SK-N-SH treated with all-trans-retinoic acid at 6 μM for 48 hours (cell line): ENCODE measurements at regions not wholly inside any gene's neighbourhood (a gene's known extent, or its start where the extent isn't known, plus 50 kb on each side); places are given as distances from the start of the nearest gene placed in this dataset.

ENCODE experiments used
- ATAC-seq: fragments of 200-7000 bp; cut with Tn5 transposase; 3 replicates; pipeline ENCODE4 v1.9.1; 2020; ENCODE audit warnings: mild to moderate bottlenecking, moderate library complexity
- ARNTL ChIP-seq: fragments of 450-650 bp; formaldehyde crosslinking; IDR thresholded peaks from 2 replicates; pipeline ENCODE4 v1.5.0; 2020; ENCODE audit warnings: low read depth, mild to moderate bottlenecking, moderate library complexity, borderline replicate concordance
- BACH2 ChIP-seq: fragments of 250-450 bp; sonication (Bioruptor Pico); IDR thresholded peaks from 2 replicates; pipeline ENCODE4 v1.9.0; 2021; ENCODE audit warnings: mild to moderate bottlenecking, borderline replicate concordance
- CSDC2 ChIP-seq: fragments of 250-450 bp; sonication (Bioruptor Pico); IDR thresholded peaks from 2 replicates; pipeline ENCODE4 v1.5.0; 2020; ENCODE audit warnings: mild to moderate bottlenecking, moderate library complexity
- ESRRG ChIP-seq: fragments of 250-450 bp; sonication (Bioruptor Pico); IDR thresholded peaks from 2 replicates; pipeline ENCODE4 v1.6.1; 2021; ENCODE audit warnings: mild to moderate bottlenecking
- GLIS3 ChIP-seq: fragments of 250-450 bp; sonication (Bioruptor Pico); IDR thresholded peaks from 2 replicates; pipeline ENCODE4 v1.5.0; 2020; ENCODE audit warnings: mild to moderate bottlenecking, moderate library complexity
- ISL1 ChIP-seq: fragments of 250-450 bp; sonication (Bioruptor Pico); IDR thresholded peaks from 2 replicates; pipeline ENCODE4 v2.1.2; 2022; ENCODE audit warnings: mild to moderate bottlenecking, moderate library complexity
- PATZ1 ChIP-seq: fragments of 250-450 bp; sonication (Bioruptor Pico); IDR thresholded peaks from 2 replicates; pipeline ENCODE4 v1.8.0; 2020; ENCODE audit warnings: mild to moderate bottlenecking, moderate library complexity, borderline replicate concordance
- POU6F1 ChIP-seq: fragments of 250-450 bp; sonication (Bioruptor Pico); IDR thresholded peaks from 2 replicates; pipeline ENCODE4 v1.8.0; 2021; ENCODE audit warnings: low read depth, mild to moderate bottlenecking, moderate library complexity, borderline replicate concordance
- PPARA ChIP-seq: fragments of 250-450 bp; sonication (Bioruptor Pico); IDR thresholded peaks from 2 replicates; pipeline ENCODE4 v1.5.0; 2020; ENCODE audit warnings: mild to moderate bottlenecking, borderline replicate concordance
- RARB ChIP-seq: fragments of 250-450 bp; sonication (Bioruptor Pico); IDR thresholded peaks from 2 replicates; pipeline ENCODE4 v1.8.0; 2021; ENCODE audit warnings: mild to moderate bottlenecking, moderate library complexity
- SNAI2 ChIP-seq: fragments of 250-450 bp; sonication (Bioruptor Pico); IDR thresholded peaks from 2 replicates; pipeline ENCODE4 v1.5.0; 2020; ENCODE audit warnings: mild to moderate bottlenecking, moderate library complexity
- TCF4 ChIP-seq: fragments of 250-450 bp; sonication (Bioruptor Pico); IDR thresholded peaks from 2 replicates; pipeline ENCODE4 v1.8.0; 2021; ENCODE audit warnings: mild to moderate bottlenecking, moderate library complexity, borderline replicate concordance
- TOX ChIP-seq: fragments of 250-450 bp; sonication (Bioruptor Pico); IDR thresholded peaks from 2 replicates; pipeline ENCODE4 v1.8.0; 2021; ENCODE audit warnings: mild to moderate bottlenecking, moderate library complexity, borderline replicate concordance
- ZC3H10 ChIP-seq: fragments of 250-450 bp; sonication (Bioruptor Pico); IDR thresholded peaks from 2 replicates; pipeline ENCODE4 v1.5.1; 2021; ENCODE audit warnings: mild to moderate bottlenecking, moderate library complexity
- ZFP3 ChIP-seq: fragments of 250-450 bp; sonication (Bioruptor Pico); IDR thresholded peaks from 2 replicates; pipeline ENCODE4 v1.5.0; 2020; ENCODE audit warnings: mild to moderate bottlenecking, moderate library complexity
- ZFP30 ChIP-seq: fragments of 450-650 bp; formaldehyde crosslinking; IDR thresholded peaks from 2 replicates; pipeline ENCODE4 v1.5.0; 2022; ENCODE audit warnings: mild to moderate bottlenecking, moderate library complexity
- ZNF565 ChIP-seq: fragments of 450-650 bp; formaldehyde crosslinking; conservative IDR thresholded peaks from 2 replicates; pipeline ENCODE4 v1.5.0; 2020; ENCODE audit warnings: low read depth, mild to moderate bottlenecking, moderate library complexity
- ZNF70 ChIP-seq: fragments of 450-650 bp; formaldehyde crosslinking; IDR thresholded peaks from 2 replicates; pipeline ENCODE4 v1.5.0; 2020; ENCODE audit warnings: mild to moderate bottlenecking, moderate library complexity
- ZNF8 ChIP-seq: fragments of 450-650 bp; formaldehyde crosslinking; IDR thresholded peaks from 2 replicates; pipeline ENCODE4 v1.5.0; 2020; ENCODE audit warnings: mild to moderate bottlenecking, moderate library complexity
- TF ChIP-seq, protein P1 (sequence below): fragments of 250-450 bp; sonication (Bioruptor Pico); IDR thresholded peaks from 2 replicates; pipeline ENCODE4 v1.5.0; 2020; ENCODE audit warnings: mild to moderate bottlenecking, moderate library complexity
- TF ChIP-seq, protein P2 (sequence below): fragments of 250-450 bp; sonication (Bioruptor Pico); IDR thresholded peaks from 2 replicates; pipeline ENCODE4 v1.5.1; 2020; ENCODE audit warnings: low read depth, mild to moderate bottlenecking, moderate library complexity

DNA sequence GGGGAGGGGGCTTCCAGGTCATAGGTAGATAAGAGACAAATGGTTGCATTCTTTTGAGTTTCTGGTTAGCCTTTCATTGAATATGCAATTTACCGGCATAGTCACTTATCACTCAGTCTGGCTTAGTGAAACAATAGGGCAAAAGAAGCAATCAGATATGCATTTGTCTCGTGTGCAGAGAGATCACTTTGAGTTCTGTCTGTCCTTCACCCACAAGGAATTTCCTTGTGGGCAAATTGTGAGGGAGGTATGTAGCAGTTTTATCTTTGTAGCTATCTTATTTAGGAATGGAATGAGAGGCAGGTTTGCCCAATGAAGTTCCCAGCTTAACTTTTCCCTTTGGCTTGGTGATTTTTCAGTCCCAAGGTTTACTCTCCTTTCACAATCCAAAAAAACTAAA lies 116.1 kb downstream of the TUSC1 start (continued):
- no peak for TF ChIP-seq ZNF565 (CRISPR knock-in tag)
- TF ChIP-seq SNAI2 (CRISPR knock-in tag): no peak
- TF ChIP-seq ZFP3 (CRISPR knock-in tag): no peak

DNA sequence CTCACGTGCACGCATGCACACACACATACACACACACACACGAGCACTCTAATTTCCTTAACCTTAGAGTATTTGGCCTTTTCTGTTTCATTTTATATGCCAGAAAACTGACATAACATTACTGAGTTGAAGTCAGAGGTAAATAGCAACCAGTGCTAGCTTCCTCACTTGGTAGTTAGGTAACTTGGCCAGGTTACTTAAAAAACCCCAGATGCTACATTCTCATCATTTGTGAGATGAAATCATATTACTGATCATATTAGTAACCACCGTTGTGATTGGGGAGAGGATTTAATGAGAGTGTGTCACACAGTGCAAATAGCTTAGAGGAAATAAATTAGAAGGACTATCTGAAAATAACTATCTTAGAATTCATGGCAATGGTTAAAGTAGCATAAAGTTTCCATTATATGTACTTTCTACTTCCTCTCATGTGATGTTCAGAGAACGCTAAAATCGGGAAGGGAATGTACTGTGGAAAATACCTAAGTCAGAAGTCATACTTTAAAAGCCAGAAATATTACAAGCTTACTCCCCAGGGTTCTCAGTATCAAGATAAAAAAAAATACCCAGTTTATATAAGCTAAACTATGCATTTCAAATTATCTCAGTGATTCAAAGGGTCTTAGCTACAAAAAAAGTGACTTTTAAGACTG lies 120.5 kb downstream of the TUSC1 start:
- TF ChIP-seq ARNTL (no peak), CSDC2 (CRISPR knock-in tag) (no peak), TCF4 (no peak), ZNF565 (CRISPR knock-in tag) (no peak), SNAI2 (CRISPR knock-in tag) (no peak), PATZ1 (CRISPR knock-in tag) (no peak), GLIS3 (CRISPR knock-in tag) (no peak), ZNF8 (no peak), POU6F1 (CRISPR knock-in tag) (no peak), ZNF70 (no peak), BACH2 (CRISPR knock-in tag) (no peak), ZFP30 (no peak), ESRRG (CRISPR knock-in tag) (no peak)
- TF ChIP-seq, protein P1, sequence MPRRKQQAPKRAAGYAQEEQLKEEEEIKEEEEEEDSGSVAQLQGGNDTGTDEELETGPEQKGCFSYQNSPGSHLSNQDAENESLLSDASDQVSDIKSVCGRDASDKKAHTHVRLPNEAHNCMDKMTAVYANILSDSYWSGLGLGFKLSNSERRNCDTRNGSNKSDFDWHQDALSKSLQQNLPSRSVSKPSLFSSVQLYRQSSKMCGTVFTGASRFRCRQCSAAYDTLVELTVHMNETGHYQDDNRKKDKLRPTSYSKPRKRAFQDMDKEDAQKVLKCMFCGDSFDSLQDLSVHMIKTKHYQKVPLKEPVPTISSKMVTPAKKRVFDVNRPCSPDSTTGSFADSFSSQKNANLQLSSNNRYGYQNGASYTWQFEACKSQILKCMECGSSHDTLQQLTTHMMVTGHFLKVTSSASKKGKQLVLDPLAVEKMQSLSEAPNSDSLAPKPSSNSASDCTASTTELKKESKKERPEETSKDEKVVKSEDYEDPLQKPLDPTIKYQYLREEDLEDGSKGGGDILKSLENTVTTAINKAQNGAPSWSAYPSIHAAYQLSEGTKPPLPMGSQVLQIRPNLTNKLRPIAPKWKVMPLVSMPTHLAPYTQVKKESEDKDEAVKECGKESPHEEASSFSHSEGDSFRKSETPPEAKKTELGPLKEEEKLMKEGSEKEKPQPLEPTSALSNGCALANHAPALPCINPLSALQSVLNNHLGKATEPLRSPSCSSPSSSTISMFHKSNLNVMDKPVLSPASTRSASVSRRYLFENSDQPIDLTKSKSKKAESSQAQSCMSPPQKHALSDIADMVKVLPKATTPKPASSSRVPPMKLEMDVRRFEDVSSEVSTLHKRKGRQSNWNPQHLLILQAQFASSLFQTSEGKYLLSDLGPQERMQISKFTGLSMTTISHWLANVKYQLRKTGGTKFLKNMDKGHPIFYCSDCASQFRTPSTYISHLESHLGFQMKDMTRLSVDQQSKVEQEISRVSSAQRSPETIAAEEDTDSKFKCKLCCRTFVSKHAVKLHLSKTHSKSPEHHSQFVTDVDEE (CRISPR knock-in tag): no peak
- TF ChIP-seq, protein P2, sequence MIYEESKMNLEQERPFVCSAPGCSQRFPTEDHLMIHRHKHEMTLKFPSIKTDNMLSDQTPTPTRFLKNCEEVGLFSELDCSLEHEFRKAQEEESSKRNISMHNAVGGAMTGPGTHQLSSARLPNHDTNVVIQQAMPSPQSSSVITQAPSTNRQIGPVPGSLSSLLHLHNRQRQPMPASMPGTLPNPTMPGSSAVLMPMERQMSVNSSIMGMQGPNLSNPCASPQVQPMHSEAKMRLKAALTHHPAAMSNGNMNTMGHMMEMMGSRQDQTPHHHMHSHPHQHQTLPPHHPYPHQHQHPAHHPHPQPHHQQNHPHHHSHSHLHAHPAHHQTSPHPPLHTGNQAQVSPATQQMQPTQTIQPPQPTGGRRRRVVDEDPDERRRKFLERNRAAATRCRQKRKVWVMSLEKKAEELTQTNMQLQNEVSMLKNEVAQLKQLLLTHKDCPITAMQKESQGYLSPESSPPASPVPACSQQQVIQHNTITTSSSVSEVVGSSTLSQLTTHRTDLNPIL (CRISPR knock-in tag): no peak
- ATAC-seq: no peak

DNA sequence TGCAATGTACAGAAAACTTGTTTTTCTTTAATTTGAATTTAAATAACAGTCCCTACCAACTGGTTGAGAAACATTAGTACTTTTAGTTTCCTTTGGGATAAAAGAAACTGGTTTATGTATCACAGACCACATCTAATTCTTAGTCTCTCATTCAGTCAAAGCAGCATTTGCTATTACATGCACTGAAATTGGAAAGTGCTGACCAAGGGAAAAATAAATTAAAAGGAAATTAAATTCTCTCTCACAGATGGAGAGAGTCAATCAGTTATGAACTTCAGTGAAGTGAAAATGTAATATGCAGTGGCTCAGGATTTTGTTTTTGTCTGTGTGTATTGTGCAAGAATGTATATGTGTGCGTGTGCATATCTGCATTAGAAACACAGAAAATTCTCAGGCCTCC lies 121.7 kb downstream of the TUSC1 start:
- TF ChIP-seq ZNF8 (no peak), TOX (CRISPR knock-in tag) (no peak)
- TF ChIP-seq, protein P2 (CRISPR knock-in tag): no peak
- ATAC-seq: no peak

GRCh38 chr9:25548847-25549246 lies 129.4 kb downstream of the TUSC1 start:
- TF ChIP-seq ZC3H10 (no peak), ZNF8 (no peak), GLIS3 (CRISPR knock-in tag) (no peak), PPARA (CRISPR knock-in tag) (no peak), ZFP30 (no peak), ESRRG (CRISPR knock-in tag) (no peak), ISL1 (CRISPR knock-in tag) (no peak), RARB (CRISPR knock-in tag) (no peak)
- TF ChIP-seq, all 23 proteins: peak for 0
- no peak for ATAC-seq
